ENCODE measurements at regions not wholly inside any gene's neighbourhood (a gene's known extent, or its start where the extent isn't known, plus 50 kb on each side); places are given as distances from the start of the nearest gene placed in this dataset.
"Not testable (repeated sequence)": the region's sequence is repeated elsewhere in the genome, so short reads cannot be mapped to it uniquely, and the experiment has no call there.

GRCh38 chr12:93008044-93008778 is 79.1 kb upstream of the EEA1 start:
- no peak for DNase-seq
- H3K27ac Mint-ChIP-seq: no peak overlapping the region

GRCh38 chr12:93008880-93009279 is 79.8 kb upstream of the EEA1 start:
- H3K27ac Mint-ChIP-seq; H3K36me3 Mint-ChIP-seq (ENCODE audit: low read depth); H3K9me3 Mint-ChIP-seq; H3K4me3 Mint-ChIP-seq; H3K27me3 Mint-ChIP-seq (ENCODE audit: low read depth, poor library complexity); DNase-seq: not testable (repeated sequence)
- peaks cover 33% of the 10 kb centered on the region for H3K4me1 Mint-ChIP-seq

More at GRCh38 chr12:93008044-93008778, 79.1 kb upstream of the EEA1 start:
- H3K36me3 Mint-ChIP-seq (ENCODE audit: low read depth): no peaks in the 10 kb centered on the region
- no peak for TF ChIP-seq CTCF (IDR thresholded peaks at IDR 0.05)
- H3K27me3 Mint-ChIP-seq (ENCODE audit: low read depth, poor library complexity): peaks cover 7% of the 10 kb centered on the region
- no peak overlapping the region for H3K4me3 Mint-ChIP-seq
- peaks cover 40% of the 10 kb centered on the region for H3K4me1 Mint-ChIP-seq
- H3K9me3 Mint-ChIP-seq: no peaks in the 10 kb centered on the region

- Mint-ChIP-seq H3K9me3 (no peaks in the 10 kb centered on the region), H3K4me1 (peaks cover 34% of the 10 kb centered on the region), H3K27ac (no peak overlapping the region), H3K4me3 (no peak overlapping the region), H3K36me3 (ENCODE audit: low read depth) (no peaks in the 10 kb centered on the region), H3K27me3 (ENCODE audit: low read depth, poor library complexity) (peaks cover 7% of the 10 kb centered on the region)
- no peak for DNase-seq
- TF ChIP-seq CTCF (IDR thresholded peaks at IDR 0.05): no peak
Observed at GRCh38 chr12:93009533-93009932, 80.4 kb upstream of the EEA1 start.

- Mint-ChIP-seq H3K27me3 (ENCODE audit: low read depth, poor library complexity) (peaks cover 7% of the 10 kb centered on the region), H3K4me1 (peaks cover 35% of the 10 kb centered on the region), H3K27ac (no peak overlapping the region), H3K36me3 (ENCODE audit: low read depth) (no peaks in the 10 kb centered on the region), H3K9me3 (no peaks in the 10 kb centered on the region), H3K4me3 (no peak overlapping the region)
- TF ChIP-seq CTCF (IDR thresholded peaks at IDR 0.05): no peak
- DNase-seq: no peak
Observed at GRCh38 chr12:93010461-93010860, 81.4 kb upstream of the EEA1 start.

- Mint-ChIP-seq H3K36me3 (ENCODE audit: low read depth) (no peaks in the 10 kb centered on the region), H3K4me3 (no peak overlapping the region), H3K27me3 (ENCODE audit: low read depth, poor library complexity) (peaks cover 7% of the 10 kb centered on the region), H3K27ac (no peak overlapping the region), H3K4me1 (peaks cover 35% of the 10 kb centered on the region), H3K9me3 (no peaks in the 10 kb centered on the region)
- no peak for DNase-seq
- no peak for TF ChIP-seq CTCF (IDR thresholded peaks at IDR 0.05)
Observed at GRCh38 chr12:93011100-93011499, 82.0 kb upstream of the EEA1 start.

- TF ChIP-seq CTCF (IDR thresholded peaks at IDR 0.05): no peak
- Mint-ChIP-seq H3K4me1 (peaks cover 40% of the 10 kb centered on the region), H3K4me3 (no peak overlapping the region), H3K36me3 (ENCODE audit: low read depth) (no peaks in the 10 kb centered on the region), H3K27ac (peak overlapping the region; percentile 38), H3K9me3 (no peaks in the 10 kb centered on the region), H3K27me3 (ENCODE audit: low read depth, poor library complexity) (no peaks in the 10 kb centered on the region)
- DNase-seq: no peak
Observed at GRCh38 chr12:93015871-93016751, 87.0 kb upstream of the EEA1 start.
